Neuronal stem cell (in vitro differentiated cells): ENCODE measurements at regions not wholly inside any gene's neighbourhood (a gene's known extent, or its start where the extent isn't known, plus 50 kb on each side); places are given as distances from the start of the nearest gene placed in this dataset.

ENCODE experiments used
- DNase-seq: peaks from one replicate; pipeline ENCODE4 v3.0.0-alpha.2; 2013; ENCODE audit warnings: low spot score
- H2AFZ ChIP-seq: one replicate; pipeline ENCODE4 v1.6.1; 2013; ENCODE audit warnings: mild to moderate bottlenecking, low read length, inconsistent platforms
- H2AK5ac ChIP-seq: 2 replicates; pipeline ENCODE4 v1.6.1; 2013; ENCODE audit warnings: low read depth, mild to moderate bottlenecking, inconsistent platforms, low read length, moderate library complexity, mixed read lengths
- H2BK120ac ChIP-seq: 2 replicates; pipeline ENCODE4 v1.6.1; 2013; ENCODE audit warnings: low read depth, mild to moderate bottlenecking, inconsistent platforms, low read length, moderate library complexity, mixed read lengths
- H2BK12ac ChIP-seq: one replicate; pipeline ENCODE4 v1.6.1; 2013; ENCODE audit warnings: low read length, inconsistent platforms
- H2BK15ac ChIP-seq: 2 replicates; pipeline ENCODE4 v1.6.1; 2013; ENCODE audit warnings: mild to moderate bottlenecking, low read length, inconsistent platforms, mixed read lengths
- H2BK5ac ChIP-seq: one replicate; pipeline ENCODE4 v1.6.1; 2013; ENCODE audit warnings: inconsistent platforms, mild to moderate bottlenecking, low read length, moderate library complexity
- H3K14ac ChIP-seq: one replicate; pipeline ENCODE4 v1.6.1; 2013; ENCODE audit warnings: low read length, inconsistent platforms
- H3K18ac ChIP-seq: 2 replicates; pipeline ENCODE4 v1.6.1; 2013; ENCODE audit warnings: low read length, inconsistent platforms
- H3K23ac ChIP-seq: 2 replicates; pipeline ENCODE4 v1.6.1; 2013; ENCODE audit warnings: low read depth, mild to moderate bottlenecking, mixed read lengths, low read length, inconsistent platforms; ENCODE audit not compliant: poor library complexity
- H3K27ac ChIP-seq: replicated peaks from 3 replicates; pipeline ENCODE4 v1.5.1; 2013; ENCODE audit warnings: low read length, inconsistent platforms
- H3K27me3 ChIP-seq, 3 experiments: 2 replicates each; pipeline ENCODE4 v1.6.1; 2013; ENCODE audit warnings: low read length in 3 of 3, mild to moderate bottlenecking in 2 of 3, inconsistent platforms in 1 of 3, low read depth in 1 of 3, mixed read lengths in 1 of 3, moderate library complexity in 1 of 3; ENCODE audit not compliant: control insufficient read depth in 3 of 3, insufficient read depth in 3 of 3
- H3K36me3 ChIP-seq, 2 donors: replicated peaks in 1 of 2; 2 replicates each; pipeline ENCODE4 v1.6.1; 2013; ENCODE audit warnings: low read length in 2 of 2; ENCODE audit not compliant: control insufficient read depth in 2 of 2, insufficient read depth in 2 of 2
- H3K4ac ChIP-seq: 2 replicates; pipeline ENCODE4 v1.6.1; 2013; ENCODE audit warnings: inconsistent platforms, mild to moderate bottlenecking, low read length, moderate library complexity
- H3K4me1 ChIP-seq, 2 donors: 1 replicate in 1 of 2; 2 replicates in 1 of 2; pipeline ENCODE4 v1.6.1; 2013; ENCODE audit warnings: low read length in 2 of 2, low read depth in 1 of 2; ENCODE audit not compliant: control insufficient read depth in 2 of 2, insufficient read depth in 1 of 2
- H3K4me2 ChIP-seq: one replicate; pipeline ENCODE4 v1.6.1; 2013; ENCODE audit warnings: mild to moderate bottlenecking, low read length, inconsistent platforms; ENCODE audit not compliant: insufficient read depth, poor library complexity, severe bottlenecking
- H3K4me3 ChIP-seq, 2 donors: 2 replicates each; pipeline ENCODE4 v1.5.1; 2013; ENCODE audit warnings: low read length in 2 of 2, mild to moderate bottlenecking in 2 of 2, inconsistent platforms in 1 of 2, moderate library complexity in 1 of 2
- H3K79me1 ChIP-seq: one replicate; pipeline ENCODE4 v1.6.1; 2013; ENCODE audit warnings: low read depth, mild to moderate bottlenecking, inconsistent platforms, low read length, moderate library complexity
- H3K9ac ChIP-seq: one replicate; pipeline ENCODE4 v1.6.1; 2013; ENCODE audit warnings: mild to moderate bottlenecking, low read depth, low read length, inconsistent platforms; ENCODE audit not compliant: poor library complexity
- H3K9me3 ChIP-seq, 2 donors: replicated peaks in 1 of 2; 2 replicates each; pipeline versions ENCODE3 to v1.6.1; 2013; ENCODE audit warnings: low read length in 2 of 2, mild to moderate bottlenecking in 2 of 2, inconsistent platforms in 1 of 2, low read depth in 1 of 2, mixed read lengths in 1 of 2, moderate library complexity in 1 of 2; ENCODE audit not compliant: control insufficient read depth in 2 of 2, insufficient read depth in 1 of 2
- H4K8ac ChIP-seq: one replicate; pipeline ENCODE4 v1.6.1; 2013; ENCODE audit warnings: low read depth, mild to moderate bottlenecking, inconsistent platforms, low read length, moderate library complexity
- H4K91ac ChIP-seq: one replicate; pipeline ENCODE4 v1.6.1; 2013; ENCODE audit warnings: low read length, low read depth, mild to moderate bottlenecking, inconsistent platforms; ENCODE audit not compliant: poor library complexity
- WGBS, 2 donors: extraction: QIAGEN DNeasy Blood & Tissue Kit; methylation state at CpG; one replicate each; pipeline ENCODE4 v1.1.7; 2013; ENCODE audit warnings: missing lambda C conversion rate in 2 of 2, mixed read lengths in 1 of 2; ENCODE audit not compliant: insufficient read length in 2 of 2, insufficient replicate concordance in 1 of 2; ENCODE audit errors: extremely low coverage in 2 of 2; 5-methylcytosine and 5-hydroxymethylcytosine counted together

DNA sequence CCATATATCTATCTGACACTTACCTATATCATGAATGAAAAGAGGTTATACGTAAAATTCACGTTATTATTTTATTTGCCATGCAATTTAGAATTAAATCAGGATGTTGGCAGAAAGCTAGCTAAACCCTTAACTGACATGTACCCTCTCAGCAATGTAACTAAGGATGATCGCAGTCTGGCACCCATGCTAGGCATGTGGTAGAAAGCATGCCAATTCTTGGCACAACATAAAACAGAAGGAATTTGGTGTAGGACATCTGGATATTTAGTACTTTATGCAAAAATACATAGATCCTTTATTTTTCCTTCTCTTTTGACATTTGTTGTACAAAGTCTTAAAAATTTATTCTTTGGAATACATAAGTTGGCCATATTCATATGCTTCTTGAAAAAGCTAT lies 436.8 kb upstream of the FAT1 start:
- no peak overlapping the region for H2BK120ac ChIP-seq
- no peaks in the 10 kb centered on the region for H3K27me3 ChIP-seq
- H3K9me3 ChIP-seq: peaks cover 0 to 3% of the 10 kb centered on the region in 2 donors
- no peak overlapping the region for H2AFZ ChIP-seq
- H3K4ac ChIP-seq: no peak overlapping the region
- H2BK15ac ChIP-seq: no peak overlapping the region
- no peak overlapping the region for H3K9ac ChIP-seq
- H3K4me1 ChIP-seq: no peaks in the 10 kb centered on the region
- no peak for DNase-seq
- H3K79me1 ChIP-seq: no peaks in the 10 kb centered on the region
- H3K23ac ChIP-seq: no peak overlapping the region
- H3K14ac ChIP-seq: no peak overlapping the region
- H3K4me2 ChIP-seq: no peak overlapping the region
- H3K27ac ChIP-seq: no peak overlapping the region
- no peaks in the 10 kb centered on the region for H3K36me3 ChIP-seq
- no peak overlapping the region for H4K91ac ChIP-seq
- H3K18ac ChIP-seq: no peak overlapping the region
- no peak overlapping the region for H2BK5ac ChIP-seq
- H4K8ac ChIP-seq: no peak overlapping the region
- no peak overlapping the region for H2AK5ac ChIP-seq
- H2BK12ac ChIP-seq: no peak overlapping the region
- H3K4me3 ChIP-seq: no peak overlapping the region
- no CpG with 5 or more reads among the region's 3 CpGs for WGBS, 2 donors

DNA sequence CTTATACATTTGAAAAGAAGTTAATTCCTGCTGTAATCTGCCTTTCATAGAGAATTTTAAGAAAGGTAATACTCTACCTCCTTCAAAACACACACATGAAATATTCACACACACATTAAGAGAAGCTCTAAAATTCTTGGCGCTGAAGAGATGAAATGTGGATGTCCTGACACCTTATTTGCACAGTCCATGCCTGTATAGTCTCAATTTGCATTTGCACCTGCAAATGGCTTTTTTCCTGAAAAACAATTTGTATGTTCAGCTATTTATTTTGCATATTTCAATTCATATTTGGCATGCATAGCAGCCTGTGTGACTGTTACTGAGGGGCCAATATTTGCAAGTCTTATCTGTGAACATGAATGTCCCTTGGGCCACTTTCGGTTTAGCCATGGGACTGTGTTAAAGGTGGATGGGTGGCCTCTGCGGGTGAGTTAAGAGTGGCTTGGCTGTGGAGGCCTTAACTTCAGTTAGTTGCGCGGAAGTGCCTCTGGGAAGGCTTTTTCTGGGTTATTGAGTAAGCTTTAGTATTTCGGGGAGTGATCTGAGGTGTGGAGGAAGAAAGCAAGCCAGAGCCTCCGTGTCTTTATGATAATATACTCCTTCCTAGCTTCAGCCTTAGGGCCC lies 443.3 kb upstream of the FAT1 start:
- Histone ChIP-seq H3K79me1 (no peaks in the 10 kb centered on the region), H4K8ac (no peak overlapping the region), H2BK5ac (no peak overlapping the region), H3K4me1 (peaks cover 0 to 1% of the 10 kb centered on the region in 2 donors), H2AK5ac (no peak overlapping the region), H3K4me3 (no peak overlapping the region), H3K27ac (no peak overlapping the region), H3K9ac (no peak overlapping the region), H3K14ac (no peak overlapping the region), H2BK12ac (no peak overlapping the region), H2BK120ac (no peak overlapping the region), H3K27me3 (peaks cover 0 to 20% (median 0%) of the 10 kb centered on the region in 3 experiments), H2BK15ac (no peak overlapping the region), H2AFZ (no peak overlapping the region), H3K18ac (no peak overlapping the region), H3K9me3 (no peaks in the 10 kb centered on the region), H3K36me3 (no peaks in the 10 kb centered on the region), H3K4me2 (no peak overlapping the region), H4K91ac (no peak overlapping the region), H3K4ac (no peak overlapping the region), H3K23ac (no peak overlapping the region)
- WGBS, 2 donors: no CpG with 5 or more reads among the region's 7 CpGs
- no peak for DNase-seq

DNA sequence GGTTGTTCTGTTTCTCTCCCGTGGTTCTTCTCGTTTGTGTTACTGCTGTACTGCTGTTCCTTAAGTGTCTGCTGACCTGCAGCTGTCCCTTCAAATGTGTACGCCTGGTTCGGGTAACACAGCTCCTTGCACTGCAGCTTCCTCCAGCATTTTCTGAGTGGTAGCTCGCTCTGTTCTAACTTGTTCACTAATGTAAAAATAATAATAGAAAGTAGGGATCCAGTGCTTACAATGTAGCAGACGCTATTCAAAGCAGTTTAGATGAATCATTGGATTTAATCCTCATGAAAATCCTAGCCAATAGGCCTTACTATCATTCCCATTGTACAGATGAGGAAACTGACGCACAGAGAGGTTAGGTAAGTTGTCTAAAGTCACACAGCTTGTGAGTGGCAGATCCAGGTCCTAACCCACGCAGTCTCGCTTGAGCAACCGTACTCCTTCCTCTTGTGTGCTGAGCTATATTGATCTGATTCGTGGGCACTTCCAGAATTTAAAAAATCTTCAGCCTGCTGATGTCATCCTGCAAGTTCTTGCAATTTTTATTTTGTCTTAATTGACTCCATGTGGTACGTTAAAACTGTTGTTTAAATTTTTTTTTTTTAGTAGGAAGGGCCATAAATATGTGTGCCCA lies 448.2 kb upstream of the FAT1 start:
- Histone ChIP-seq H3K4me1 (peaks cover 0 to 1% of the 10 kb centered on the region in 2 donors), H3K9ac (no peak overlapping the region), H2BK5ac (no peak overlapping the region), H3K4me2 (no peak overlapping the region), H2BK120ac (no peak overlapping the region), H3K4ac (no peak overlapping the region), H2BK12ac (no peak overlapping the region), H3K9me3 (no peaks in the 10 kb centered on the region), H3K27ac (no peak overlapping the region), H3K23ac (no peak overlapping the region), H3K4me3 (no peak overlapping the region), H2AK5ac (no peak overlapping the region), H3K27me3 (peaks cover 0 to 11% (median 0%) of the 10 kb centered on the region in 3 experiments), H2BK15ac (no peak overlapping the region), H4K91ac (no peak overlapping the region), H3K36me3 (no peaks in the 10 kb centered on the region), H4K8ac (no peak overlapping the region), H3K79me1 (no peaks in the 10 kb centered on the region), H3K14ac (no peak overlapping the region), H3K18ac (no peak overlapping the region), H2AFZ (no peak overlapping the region)
- no peak for DNase-seq
- no CpG with 5 or more reads among the region's 12 CpGs for WGBS, 2 donors

DNA sequence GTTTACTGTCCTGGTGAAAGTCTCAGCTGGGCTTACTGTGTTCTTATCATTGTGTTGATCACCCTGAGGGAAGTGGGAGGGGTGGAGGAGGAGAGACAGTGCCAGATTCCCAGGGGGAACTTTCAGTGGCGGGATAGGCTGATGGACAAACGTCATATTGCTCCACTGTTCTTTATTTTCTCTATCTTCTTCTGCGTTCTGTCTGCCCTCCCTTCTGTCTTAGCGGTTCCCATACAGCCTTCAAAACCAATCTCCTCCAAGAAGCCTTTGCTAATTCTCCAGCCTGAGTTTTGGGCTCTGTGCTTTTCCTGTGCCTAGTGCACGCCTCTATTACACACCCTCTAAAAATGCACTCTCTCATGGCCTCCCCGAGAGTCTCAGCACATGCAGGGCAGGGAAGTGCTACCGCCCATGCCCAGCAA lies 448.7 kb upstream of the FAT1 start:
- Histone ChIP-seq H3K14ac (no peak overlapping the region), H2BK120ac (no peak overlapping the region), H2AFZ (no peak overlapping the region), H2BK15ac (no peak overlapping the region), H3K27me3 (peaks cover 0 to 6% (median 0%) of the 10 kb centered on the region in 3 experiments), H3K27ac (no peak overlapping the region), H4K91ac (no peak overlapping the region), H3K4ac (no peak overlapping the region), H3K4me2 (no peak overlapping the region), H2BK5ac (no peak overlapping the region), H3K9me3 (no peaks in the 10 kb centered on the region), H2AK5ac (no peak overlapping the region), H2BK12ac (no peak overlapping the region), H3K79me1 (no peaks in the 10 kb centered on the region), H3K4me3 (no peak overlapping the region), H3K4me1 (peaks cover 0 to 1% of the 10 kb centered on the region in 2 donors), H3K36me3 (no peaks in the 10 kb centered on the region), H4K8ac (no peak overlapping the region), H3K9ac (no peak overlapping the region), H3K23ac (no peak overlapping the region), H3K18ac (no peak overlapping the region)
- no peak for DNase-seq
- no CpG with 5 or more reads among the region's 7 CpGs for WGBS, 2 donors
